ENCODE measurements at regions not wholly inside any gene's neighbourhood (a gene's known extent, or its start where the extent isn't known, plus 50 kb on each side); places are given as distances from the start of the nearest gene placed in this dataset.

- TF ChIP-seq CTCF (IDR thresholded peaks at IDR 0.05; ENCODE audit: insufficient read depth, low read depth, low read length): no peak
- no peak for DNase-seq (ENCODE audit: low read depth)
Measured at GRCh38 chr5:88489364-88489763, 220.7 kb upstream of the TMEM161B start.

DNA sequence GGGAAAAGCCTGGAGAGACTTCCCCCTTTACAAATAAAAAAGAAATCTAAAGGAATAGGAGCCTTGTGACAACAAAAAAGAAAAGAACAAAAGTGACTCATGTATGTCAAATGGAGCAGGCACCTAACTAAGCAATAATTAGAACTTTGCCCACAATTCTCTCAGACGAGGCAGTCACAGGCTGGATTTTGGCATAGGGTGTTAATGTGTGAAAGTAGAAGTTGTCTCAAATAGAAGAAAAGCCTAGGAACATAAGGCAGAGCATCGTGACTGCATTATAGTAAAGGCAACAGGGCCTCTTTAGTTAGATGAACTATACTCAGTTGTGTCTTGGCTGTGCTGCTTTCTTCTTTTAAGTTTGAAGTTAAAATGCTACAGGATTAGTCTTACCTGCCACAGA is 219.9 kb upstream of the TMEM161B start:
- ChIA-PET POLR2A (no interaction called here), CTCF (no interaction called here)
- Histone ChIP-seq H3K27me3 (ENCODE audit: control insufficient read depth, insufficient read depth, low read length) (no peaks in the 10 kb centered on the region), H3K36me3 (ENCODE audit: control insufficient read depth, insufficient read depth, low read length) (no peaks in the 10 kb centered on the region), H3K4me3 (ENCODE audit: low read depth, low read length) (no peak overlapping the region)
- DNase-seq (ENCODE audit: low read depth): no peak
- no peak for TF ChIP-seq CTCF (IDR thresholded peaks at IDR 0.05; ENCODE audit: insufficient read depth, low read depth, low read length)

More at GRCh38 chr5:88489364-88489763, 220.7 kb upstream of the TMEM161B start:
- ChIA-PET POLR2A (interaction anchor here (0.7 kb wide), 1 partner anchor 638 kb away, joined by 3 read pairs; no protein-coding TSS in a partner anchor), CTCF (no interaction called here)
- Histone ChIP-seq H3K4me3 (ENCODE audit: low read depth, low read length) (no peak overlapping the region), H3K36me3 (ENCODE audit: control insufficient read depth, insufficient read depth, low read length) (no peaks in the 10 kb centered on the region), H3K27me3 (ENCODE audit: control insufficient read depth, insufficient read depth, low read length) (no peaks in the 10 kb centered on the region)

DNA sequence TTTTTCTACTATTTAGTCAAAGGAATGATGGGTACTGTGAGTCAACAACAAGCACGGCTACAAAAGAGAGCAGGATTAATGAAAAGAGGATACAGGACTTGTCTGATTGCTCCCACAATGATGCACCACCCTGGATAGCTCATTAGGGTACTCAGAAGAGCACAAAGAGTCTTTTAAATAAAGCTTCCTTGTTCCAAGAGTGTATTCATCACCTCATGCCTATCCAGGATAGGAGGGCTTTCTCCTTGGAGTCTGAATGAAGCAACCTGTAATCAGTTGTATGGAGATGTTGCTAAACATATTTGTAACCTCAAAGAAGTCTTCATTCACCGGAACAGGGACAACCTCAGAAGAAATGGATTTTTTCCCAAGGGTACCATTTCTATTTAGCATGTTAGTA is 219.5 kb upstream of the TMEM161B start:
- Histone ChIP-seq H3K4me3 (ENCODE audit: low read depth, low read length) (no peak overlapping the region), H3K36me3 (ENCODE audit: control insufficient read depth, insufficient read depth, low read length) (no peaks in the 10 kb centered on the region), H3K27me3 (ENCODE audit: control insufficient read depth, insufficient read depth, low read length) (no peaks in the 10 kb centered on the region)
- no peak for DNase-seq (ENCODE audit: low read depth)
- POLR2A ChIA-PET: no interaction called here
- TF ChIP-seq CTCF (IDR thresholded peaks at IDR 0.05; ENCODE audit: insufficient read depth, low read depth, low read length): no peak
- CTCF ChIA-PET: no interaction called here

DNA sequence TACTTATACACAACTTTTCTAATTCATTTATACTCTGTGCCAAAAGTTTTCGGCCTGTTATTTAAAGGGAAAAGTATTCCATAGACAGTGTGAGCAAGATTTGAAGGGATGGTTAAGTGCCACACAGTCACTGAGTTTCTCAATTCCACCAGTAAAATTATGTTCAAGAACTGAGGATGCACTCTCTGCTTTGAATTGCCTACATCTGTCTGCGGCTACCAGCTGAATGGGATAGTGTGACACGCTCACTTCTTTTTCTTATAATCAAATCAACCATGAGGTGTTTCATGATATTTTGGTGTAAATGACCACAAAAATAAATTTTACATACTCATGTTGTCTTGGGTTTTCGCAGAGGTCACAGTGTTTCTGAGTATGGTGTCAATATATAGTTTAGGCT is 218.4 kb upstream of the TMEM161B start:
- no peak for TF ChIP-seq CTCF (IDR thresholded peaks at IDR 0.05; ENCODE audit: insufficient read depth, low read depth, low read length)
- no peak overlapping the region for H3K4me3 ChIP-seq (ENCODE audit: low read depth, low read length)
- ChIA-PET CTCF (no interaction called here), POLR2A (no interaction called here)
- H3K27me3 ChIP-seq (ENCODE audit: control insufficient read depth, insufficient read depth, low read length): no peaks in the 10 kb centered on the region
- DNase-seq (ENCODE audit: low read depth): no peak
- no peaks in the 10 kb centered on the region for H3K36me3 ChIP-seq (ENCODE audit: control insufficient read depth, insufficient read depth, low read length)

DNA sequence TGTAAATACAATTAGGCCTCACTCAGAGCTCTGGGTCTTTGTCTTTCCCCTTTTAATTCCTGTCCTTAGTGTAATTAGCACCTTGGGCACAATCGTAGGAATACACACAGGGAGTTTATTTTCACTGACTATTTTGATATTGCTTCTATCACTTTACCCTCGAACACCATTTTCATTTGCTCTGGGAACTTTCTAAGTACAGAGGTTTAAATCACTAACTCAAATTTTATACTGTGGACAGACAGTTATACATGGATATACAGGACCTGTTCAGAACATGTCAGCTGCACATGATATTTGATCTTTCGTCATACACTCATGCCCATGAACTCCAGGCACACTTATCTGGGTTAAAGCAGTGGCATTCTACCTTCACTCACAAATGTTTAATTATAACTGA is 217.8 kb upstream of the TMEM161B start:
- H3K4me3 ChIP-seq (ENCODE audit: low read depth, low read length): no peak overlapping the region
- TF ChIP-seq CTCF (IDR thresholded peaks at IDR 0.05; ENCODE audit: insufficient read depth, low read depth, low read length): no peak
- POLR2A ChIA-PET: no interaction called here
- CTCF ChIA-PET: no interaction called here
- H3K36me3 ChIP-seq (ENCODE audit: control insufficient read depth, insufficient read depth, low read length): no peaks in the 10 kb centered on the region
- H3K27me3 ChIP-seq (ENCODE audit: control insufficient read depth, insufficient read depth, low read length): no peaks in the 10 kb centered on the region
- DNase-seq (ENCODE audit: low read depth): no peak
